ENCODE measurements at regions not wholly inside any gene's neighbourhood (a gene's known extent, or its start where the extent isn't known, plus 50 kb on each side); places are given as distances from the start of the nearest gene placed in this dataset.

DNA sequence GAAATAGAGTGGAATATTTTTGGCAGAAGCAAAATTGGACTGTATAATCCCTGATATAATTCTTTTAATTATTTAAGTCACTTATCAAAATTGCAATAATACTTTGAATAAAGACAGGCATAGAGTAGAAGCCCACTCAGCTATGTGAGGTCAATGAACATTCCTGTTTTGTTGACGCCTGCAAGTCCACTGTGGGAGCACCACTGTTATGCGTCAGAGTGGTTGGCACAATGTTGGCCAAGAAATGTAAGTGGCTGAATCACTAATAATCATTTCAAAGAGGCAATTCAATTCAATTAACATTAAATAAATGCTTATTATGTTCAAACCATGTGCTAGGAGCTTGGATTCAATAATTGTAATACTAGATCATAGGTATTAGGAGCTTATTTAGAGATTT, 221.0 kb downstream of the SPCS3 start:
- DNase-seq (ENCODE audit: low spot score) = no peak
- no peak overlapping the region for H3K27ac ChIP-seq
- H3K27me3 ChIP-seq (replicated peaks; ENCODE audit: insufficient read depth) = no peaks in the 10 kb centered on the region
- no peaks in the 10 kb centered on the region for H3K9me3 ChIP-seq
- 93% methylated on average over 2 of the region's 2 CpGs for WGBS
- no peaks in the 10 kb centered on the region for H3K36me3 ChIP-seq
- TF ChIP-seq, protein P1, sequence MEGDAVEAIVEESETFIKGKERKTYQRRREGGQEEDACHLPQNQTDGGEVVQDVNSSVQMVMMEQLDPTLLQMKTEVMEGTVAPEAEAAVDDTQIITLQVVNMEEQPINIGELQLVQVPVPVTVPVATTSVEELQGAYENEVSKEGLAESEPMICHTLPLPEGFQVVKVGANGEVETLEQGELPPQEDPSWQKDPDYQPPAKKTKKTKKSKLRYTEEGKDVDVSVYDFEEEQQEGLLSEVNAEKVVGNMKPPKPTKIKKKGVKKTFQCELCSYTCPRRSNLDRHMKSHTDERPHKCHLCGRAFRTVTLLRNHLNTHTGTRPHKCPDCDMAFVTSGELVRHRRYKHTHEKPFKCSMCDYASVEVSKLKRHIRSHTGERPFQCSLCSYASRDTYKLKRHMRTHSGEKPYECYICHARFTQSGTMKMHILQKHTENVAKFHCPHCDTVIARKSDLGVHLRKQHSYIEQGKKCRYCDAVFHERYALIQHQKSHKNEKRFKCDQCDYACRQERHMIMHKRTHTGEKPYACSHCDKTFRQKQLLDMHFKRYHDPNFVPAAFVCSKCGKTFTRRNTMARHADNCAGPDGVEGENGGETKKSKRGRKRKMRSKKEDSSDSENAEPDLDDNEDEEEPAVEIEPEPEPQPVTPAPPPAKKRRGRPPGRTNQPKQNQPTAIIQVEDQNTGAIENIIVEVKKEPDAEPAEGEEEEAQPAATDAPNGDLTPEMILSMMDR (IDR thresholded peaks at IDR 0.05) = no peak
- TF ChIP-seq POLR2AphosphoS5 (IDR thresholded peaks at IDR 0.05) (no peak), POLR2A (IDR thresholded peaks at IDR 0.05) (no peak)
- H3K4me1 ChIP-seq (replicated peaks) = no peaks in the 10 kb centered on the region
- intact Hi-C loops (cut with DNase I) = no loop called here
- no peak overlapping the region for H3K4me3 ChIP-seq

DNA sequence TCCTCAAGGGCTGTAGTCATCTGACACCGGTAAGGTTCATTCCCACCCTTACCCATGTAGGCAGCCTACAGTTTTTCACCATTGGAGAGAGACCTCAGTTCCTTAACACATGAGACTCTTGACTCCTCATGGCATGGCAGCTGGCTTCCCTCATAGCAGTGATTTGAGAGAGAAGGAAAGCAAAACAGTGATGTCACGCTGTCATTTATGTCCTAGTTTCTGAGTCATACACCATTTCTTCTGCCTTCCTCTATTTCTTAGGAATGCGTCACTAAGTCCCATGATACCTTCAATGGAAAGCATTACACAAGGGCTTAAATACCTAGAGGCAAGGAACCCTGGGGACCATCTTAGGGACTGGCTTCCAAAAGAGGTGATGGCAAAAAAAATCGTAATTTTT, 226.1 kb downstream of the SPCS3 start:
- Histone ChIP-seq H3K27me3 (replicated peaks; ENCODE audit: insufficient read depth) (no peaks in the 10 kb centered on the region), H3K4me1 (replicated peaks) (no peaks in the 10 kb centered on the region), H3K4me3 (no peak overlapping the region), H3K27ac (no peak overlapping the region), H3K9me3 (no peaks in the 10 kb centered on the region), H3K36me3 (no peaks in the 10 kb centered on the region)
- intact Hi-C loops (cut with DNase I) = no loop called here
- TF ChIP-seq POLR2A (IDR thresholded peaks at IDR 0.05) = no peak
- TF ChIP-seq, protein P1 (IDR thresholded peaks at IDR 0.05) = no peak
- 77% methylated on average over 4 of the region's 4 CpGs for WGBS
- no peak for DNase-seq (ENCODE audit: low spot score)

GRCh38 chr4:176546975-176547374, 227.2 kb downstream of the SPCS3 start:
- no peak overlapping the region for H3K27ac ChIP-seq
- H3K27me3 ChIP-seq (replicated peaks; ENCODE audit: insufficient read depth) = no peaks in the 10 kb centered on the region
- no peak for DNase-seq (ENCODE audit: low spot score)
- H3K4me1 ChIP-seq (replicated peaks) = no peaks in the 10 kb centered on the region
- H3K36me3 ChIP-seq = no peaks in the 10 kb centered on the region
- 67% methylated on average over 3 of the region's 3 CpGs for WGBS
- TF ChIP-seq, protein P1 (IDR thresholded peaks at IDR 0.05) = no peak
- no peak for TF ChIP-seq POLR2A (IDR thresholded peaks at IDR 0.05)
- no peak for TF ChIP-seq POLR2AphosphoS5 (IDR thresholded peaks at IDR 0.05)
- H3K4me3 ChIP-seq = no peak overlapping the region
- H3K9me3 ChIP-seq = no peaks in the 10 kb centered on the region
- intact Hi-C loops (cut with DNase I) = no loop called here

GRCh38 chr4:176548571-176548970, 228.8 kb downstream of the SPCS3 start:
- no peak for TF ChIP-seq POLR2AphosphoS5 (IDR thresholded peaks at IDR 0.05)
- TF ChIP-seq, protein P1 (IDR thresholded peaks at IDR 0.05) = no peak
- TF ChIP-seq POLR2A (IDR thresholded peaks at IDR 0.05) = no peak
- no peaks in the 10 kb centered on the region for H3K9me3 ChIP-seq
- no peak overlapping the region for H3K4me3 ChIP-seq
- no peak for DNase-seq (ENCODE audit: low spot score)
- H3K27me3 ChIP-seq (replicated peaks; ENCODE audit: insufficient read depth) = no peaks in the 10 kb centered on the region
- 57% methylated on average over 4 of the region's 4 CpGs for WGBS
- no peak overlapping the region for H3K27ac ChIP-seq
- intact Hi-C loops (cut with DNase I) = no loop called here
- H3K4me1 ChIP-seq (replicated peaks) = no peaks in the 10 kb centered on the region
- H3K36me3 ChIP-seq = no peaks in the 10 kb centered on the region

- Histone ChIP-seq H3K4me3 (no peak overlapping the region), H3K36me3 (no peaks in the 10 kb centered on the region), H3K4me1 (replicated peaks) (no peaks in the 10 kb centered on the region), H3K27me3 (replicated peaks; ENCODE audit: insufficient read depth) (no peaks in the 10 kb centered on the region), H3K9me3 (no peaks in the 10 kb centered on the region), H3K27ac (no peak overlapping the region)
- 67% methylated on average over 4 of the region's 4 CpGs for WGBS
- intact Hi-C loops (cut with DNase I) = no loop called here
- DNase-seq (ENCODE audit: low spot score) = no peak
- no peak for TF ChIP-seq POLR2A (IDR thresholded peaks at IDR 0.05)
- TF ChIP-seq, protein P1 (IDR thresholded peaks at IDR 0.05) = no peak
These were observed 229.5 kb downstream of the SPCS3 start for GRCh38 chr4:176549161-176549865.

Data from prostate gland (tissue), 2 donors.